WTC11 (cell line): ENCODE measurements at regions not wholly inside any gene's neighbourhood (a gene's known extent, or its start where the extent isn't known, plus 50 kb on each side); places are given as distances from the start of the nearest gene placed in this dataset.

Source experiments
- ATAC-seq: fragments of 200-7000 bp; cut with Tn5 transposase; 2 replicates; pipeline ENCODE4 v1.10.0; 2021; ENCODE audit warnings: mild to moderate bottlenecking, moderate library complexity
- CTCF ChIA-PET: fragments of 300-600 bp; sonication (Branson Sonifier 250); formaldehyde crosslinking; loops from one replicate; lab custom pipeline; 2021; ENCODE audit warnings: antibody characterized with exemption; lab: Charles Lee
- POLR2A ChIA-PET: fragments of 350-600 bp; sonication (Branson Sonifier 250); formaldehyde crosslinking; loops from one replicate; lab custom pipeline; 2021; ENCODE audit warnings: antibody characterized with exemption; lab: Charles Lee
- DNase-seq: peaks from one replicate; pipeline ENCODE4 v3.0.0; 2021; ENCODE audit warnings: low spot score
- H3K27ac Mint-ChIP-seq: 2 replicates; pipeline ENCODE4 v1.8.0; 2021; ENCODE audit warnings: mixed read lengths
- H3K27me3 Mint-ChIP-seq: 2 replicates; pipeline ENCODE4 v1.8.0; 2021; ENCODE audit warnings: low read depth, mild to moderate bottlenecking, moderate library complexity, mixed read lengths
- H3K36me3 Mint-ChIP-seq: 2 replicates; pipeline ENCODE4 v1.8.0; 2021; ENCODE audit warnings: mixed read lengths
- H3K4me1 Mint-ChIP-seq: 2 replicates; pipeline ENCODE4 v1.8.0; 2022; ENCODE audit warnings: mixed read lengths
- H3K4me3 Mint-ChIP-seq: 2 replicates; pipeline ENCODE4 v1.8.0; 2021; ENCODE audit warnings: mild to moderate bottlenecking, moderate library complexity, mixed read lengths
- H3K9me3 Mint-ChIP-seq: 2 replicates; pipeline ENCODE4 v1.8.0; 2021; ENCODE audit warnings: mixed read lengths
- AFF4 ChIP-seq: sonication (generic); formaldehyde crosslinking; IDR thresholded peaks from 2 replicates; pipeline ENCODE4 v1.8.1; 2023; ENCODE audit warnings: mild to moderate bottlenecking, missing genetic modification reagents, borderline replicate concordance
- CREB1 ChIP-seq: sonication (generic); formaldehyde crosslinking; IDR thresholded peaks from 2 replicates; pipeline ENCODE4 v1.8.0; 2023; ENCODE audit warnings: mild to moderate bottlenecking, missing genetic modification reagents
- CTCF ChIP-seq: fragments of 200-600 bp; IDR thresholded peaks from 2 replicates; pipeline ENCODE4 v1.8.0; 2022; ENCODE audit warnings: antibody characterized with exemption
- ESRRA ChIP-seq: sonication (generic); formaldehyde crosslinking; IDR thresholded peaks from 2 replicates; pipeline ENCODE4 v1.8.1; 2022; ENCODE audit warnings: mild to moderate bottlenecking, missing genetic modification reagents, borderline replicate concordance
- FOXP4 ChIP-seq: sonication (generic); formaldehyde crosslinking; IDR thresholded peaks from 2 replicates; pipeline ENCODE4 v1.8.0; 2022; ENCODE audit warnings: mild to moderate bottlenecking, missing genetic modification reagents
- GTF2I ChIP-seq: fragments of 250-450 bp; sonication (Bioruptor Pico); conservative IDR thresholded peaks from 2 replicates; pipeline ENCODE4 v1.4.0; 2021; ENCODE audit warnings: mild to moderate bottlenecking
- HMGA2 ChIP-seq: fragments of 250-450 bp; sonication (Bioruptor Pico); IDR thresholded peaks from 2 replicates; pipeline ENCODE4 v1.4.0; 2021; ENCODE audit warnings: mild to moderate bottlenecking, moderate library complexity
- JAZF1 ChIP-seq: fragments of 250-450 bp; sonication (Bioruptor Pico); IDR thresholded peaks from 2 replicates; pipeline ENCODE4 v1.9.0; 2021; ENCODE audit warnings: moderate library complexity, mild to moderate bottlenecking, inconsistent platforms
- MLX ChIP-seq: sonication (generic); formaldehyde crosslinking; IDR thresholded peaks from 2 replicates; pipeline ENCODE4 v1.8.1; 2023; ENCODE audit warnings: mild to moderate bottlenecking, missing genetic modification reagents, moderate library complexity
- MXD4 ChIP-seq: fragments of 250-450 bp; sonication (Bioruptor Pico); IDR thresholded peaks from 2 replicates; pipeline ENCODE4 v1.8.0; 2021; ENCODE audit warnings: mild to moderate bottlenecking, moderate library complexity, borderline replicate concordance
- NFE2L1 ChIP-seq: sonication (generic); formaldehyde crosslinking; IDR thresholded peaks from 2 replicates; pipeline ENCODE4 v1.8.1; 2023; ENCODE audit warnings: missing genetic modification reagents
- NR3C1 ChIP-seq: sonication (generic); formaldehyde crosslinking; conservative IDR thresholded peaks from 2 replicates; pipeline ENCODE4 v1.8.1; 2023; ENCODE audit warnings: low read depth, mild to moderate bottlenecking, missing genetic modification reagents
- PRRX2 ChIP-seq: fragments of 250-450 bp; sonication (Bioruptor Pico); IDR thresholded peaks from 2 replicates; pipeline ENCODE4 v1.8.0; 2021; ENCODE audit warnings: mild to moderate bottlenecking
- SOX15 ChIP-seq: fragments of 250-450 bp; sonication (Bioruptor Pico); IDR thresholded peaks from 2 replicates; pipeline ENCODE4 v1.9.0; 2021; ENCODE audit warnings: mild to moderate bottlenecking
- TP53 ChIP-seq: sonication (generic); formaldehyde crosslinking; IDR thresholded peaks from 2 replicates; pipeline ENCODE4 v1.8.1; 2023; ENCODE audit warnings: mild to moderate bottlenecking, missing genetic modification reagents
- ZBTB43 ChIP-seq: sonication (generic); formaldehyde crosslinking; IDR thresholded peaks from 2 replicates; pipeline ENCODE4 v1.8.1; 2023; ENCODE audit warnings: mild to moderate bottlenecking, missing genetic modification reagents
- ZNF232 ChIP-seq: sonication (generic); formaldehyde crosslinking; IDR thresholded peaks from 2 replicates; pipeline ENCODE4 v1.8.0; 2022; ENCODE audit warnings: mild to moderate bottlenecking, missing genetic modification reagents
- ZNF317 ChIP-seq: sonication (generic); formaldehyde crosslinking; IDR thresholded peaks from 2 replicates; pipeline ENCODE4 v1.8.1; 2023; ENCODE audit warnings: low read depth, mild to moderate bottlenecking, moderate library complexity, missing genetic modification reagents, borderline replicate concordance
- ZNF396 ChIP-seq: fragments of 250-450 bp; sonication (Bioruptor Pico); IDR thresholded peaks from 2 replicates; pipeline ENCODE4 v1.8.0; 2021; ENCODE audit warnings: mild to moderate bottlenecking, moderate library complexity, borderline replicate concordance

GRCh38 chr2:51706220-51706619 lies 674.3 kb upstream of the NRXN1 start (continued):
- TF ChIP-seq GTF2I (no peak), SOX15 (CRISPR knock-in tag) (no peak), AFF4 (CRISPR knock-in tag) (no peak), FOXP4 (CRISPR knock-in tag) (no peak), MLX (no peak)

- no peak overlapping the region for H3K27ac Mint-ChIP-seq
- H3K27me3 Mint-ChIP-seq, result no peaks in the 10 kb centered on the region
- no peaks in the 10 kb centered on the region for H3K36me3 Mint-ChIP-seq
- ATAC-seq, result no peak
- TF ChIP-seq ZNF317 (no peak), SOX15 (CRISPR knock-in tag) (no peak), CREB1 (CRISPR knock-in tag) (no peak), ESRRA (CRISPR knock-in tag) (no peak), TP53 (CRISPR knock-in tag) (no peak), NR3C1 (no peak), JAZF1 (CRISPR knock-in tag) (no peak), PRRX2 (CRISPR knock-in tag) (no peak), ZNF396 (no peak), MXD4 (CRISPR knock-in tag) (no peak), ZBTB43 (CRISPR knock-in tag) (no peak), HMGA2 (CRISPR knock-in tag) (no peak), NFE2L1 (no peak), CTCF (no peak), FOXP4 (CRISPR knock-in tag) (no peak), ZNF232 (CRISPR knock-in tag) (no peak)
- ChIA-PET POLR2A (no interaction called here), CTCF (no interaction called here)
- H3K4me3 Mint-ChIP-seq, result no peak overlapping the region
- peaks cover 7% of the 10 kb centered on the region for H3K4me1 Mint-ChIP-seq
- no peak for DNase-seq
- no peaks in the 10 kb centered on the region for H3K9me3 Mint-ChIP-seq
Measured at GRCh38 chr2:51705417-51705816, 673.5 kb upstream of the NRXN1 start.
